C4-2B (cell line): ENCODE measurements at regions not wholly inside any gene's neighbourhood (a gene's known extent, or its start where the extent isn't known, plus 50 kb on each side); places are given as distances from the start of the nearest gene placed in this dataset.

Experiments
- CTCF ChIP-seq: fragments of 450-650 bp; conservative IDR thresholded peaks from 2 replicates; pipeline ENCODE4 v1.5.1; 2017; ENCODE audit warnings: mild to moderate bottlenecking
- ZFX ChIP-seq: fragments of 450-650 bp; IDR thresholded peaks from 2 replicates; pipeline ENCODE4 v1.6.1; 2017

GRCh38 chr20:53850319-53850718, 220.1 kb downstream of the BCAS1 start:
- TF ChIP-seq CTCF (no peak), ZFX (no peak)
